Upper lobe of left lung (tissue), 4 donors: ENCODE measurements at regions not wholly inside any gene's neighbourhood (a gene's known extent, or its start where the extent isn't known, plus 50 kb on each side); places are given as distances from the start of the nearest gene placed in this dataset.

ENCODE experiments used
- CTCF ChIP-seq, 6 experiments: fragments of 450-650 bp in 4 of 6; fragments of 200-600 bp in 2 of 6; sonication (generic) in 2 of 6; IDR thresholded peaks; one replicate each; pipeline ENCODE4 v1.5.1; 2016 to 2019; ENCODE audit warnings: antibody characterized with exemption in 6 of 6
- EP300 ChIP-seq, 4 donors: sonication (generic); formaldehyde crosslinking; IDR thresholded peaks; one replicate each; pipeline ENCODE4 v1.5.1; 2017; ENCODE audit warnings: antibody characterized with exemption in 4 of 4, control low read depth in 2 of 4
- POLR2A ChIP-seq, 4 donors: fragments of 450-650 bp; IDR thresholded peaks; one replicate each; pipeline ENCODE4 v1.5.1; 2016 to 2017; ENCODE audit warnings: antibody characterized with exemption in 4 of 4, mild to moderate bottlenecking in 2 of 4

GRCh38 chr2:76610451-76610850 is 899.7 kb upstream of the GCFC2 start:
- TF ChIP-seq CTCF (IDR thresholded peaks at IDR 0.05) (no peak), EP300 (IDR thresholded peaks at IDR 0.05) (no peak), POLR2A (IDR thresholded peaks at IDR 0.05) (no peak)
